ENCODE measurements at regions not wholly inside any gene's neighbourhood (a gene's known extent, or its start where the extent isn't known, plus 50 kb on each side); places are given as distances from the start of the nearest gene placed in this dataset.

GRCh38 chr11:26837154-26837553, 115.3 kb upstream of the SLC5A12 start:
- TF ChIP-seq, protein P1, sequence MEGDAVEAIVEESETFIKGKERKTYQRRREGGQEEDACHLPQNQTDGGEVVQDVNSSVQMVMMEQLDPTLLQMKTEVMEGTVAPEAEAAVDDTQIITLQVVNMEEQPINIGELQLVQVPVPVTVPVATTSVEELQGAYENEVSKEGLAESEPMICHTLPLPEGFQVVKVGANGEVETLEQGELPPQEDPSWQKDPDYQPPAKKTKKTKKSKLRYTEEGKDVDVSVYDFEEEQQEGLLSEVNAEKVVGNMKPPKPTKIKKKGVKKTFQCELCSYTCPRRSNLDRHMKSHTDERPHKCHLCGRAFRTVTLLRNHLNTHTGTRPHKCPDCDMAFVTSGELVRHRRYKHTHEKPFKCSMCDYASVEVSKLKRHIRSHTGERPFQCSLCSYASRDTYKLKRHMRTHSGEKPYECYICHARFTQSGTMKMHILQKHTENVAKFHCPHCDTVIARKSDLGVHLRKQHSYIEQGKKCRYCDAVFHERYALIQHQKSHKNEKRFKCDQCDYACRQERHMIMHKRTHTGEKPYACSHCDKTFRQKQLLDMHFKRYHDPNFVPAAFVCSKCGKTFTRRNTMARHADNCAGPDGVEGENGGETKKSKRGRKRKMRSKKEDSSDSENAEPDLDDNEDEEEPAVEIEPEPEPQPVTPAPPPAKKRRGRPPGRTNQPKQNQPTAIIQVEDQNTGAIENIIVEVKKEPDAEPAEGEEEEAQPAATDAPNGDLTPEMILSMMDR (conservative IDR thresholded peaks at IDR 0.05): no peak
- no peak for TF ChIP-seq ZFX (IDR thresholded peaks at IDR 0.05)
- H3K27ac ChIP-seq: no peak overlapping the region

- H3K27ac ChIP-seq: no peak overlapping the region
These were observed 118.2 kb upstream of the SLC5A12 start for GRCh38 chr11:26839911-26840698.

GRCh38 chr11:26841818-26842473, 120.1 kb upstream of the SLC5A12 start:
- TF ChIP-seq, protein P1 (conservative IDR thresholded peaks at IDR 0.05): no peak
- no peak for TF ChIP-seq ZFX (IDR thresholded peaks at IDR 0.05)
- no peak overlapping the region for H3K27ac ChIP-seq

More at GRCh38 chr11:26839911-26840698, 118.2 kb upstream of the SLC5A12 start:
- TF ChIP-seq, protein P1 (conservative IDR thresholded peaks at IDR 0.05): no peak
- TF ChIP-seq ZFX (IDR thresholded peaks at IDR 0.05): no peak

GRCh38 chr11:26842478-26843282, 120.8 kb upstream of the SLC5A12 start:
- no peak for TF ChIP-seq ZFX (IDR thresholded peaks at IDR 0.05)
- TF ChIP-seq, protein P1 (conservative IDR thresholded peaks at IDR 0.05): no peak
- no peak overlapping the region for H3K27ac ChIP-seq

- TF ChIP-seq, protein P1 (conservative IDR thresholded peaks at IDR 0.05): no peak
- TF ChIP-seq ZFX (IDR thresholded peaks at IDR 0.05): no peak
- no peak overlapping the region for H3K27ac ChIP-seq
These were observed 121.7 kb upstream of the SLC5A12 start for GRCh38 chr11:26843539-26843938.

DNA sequence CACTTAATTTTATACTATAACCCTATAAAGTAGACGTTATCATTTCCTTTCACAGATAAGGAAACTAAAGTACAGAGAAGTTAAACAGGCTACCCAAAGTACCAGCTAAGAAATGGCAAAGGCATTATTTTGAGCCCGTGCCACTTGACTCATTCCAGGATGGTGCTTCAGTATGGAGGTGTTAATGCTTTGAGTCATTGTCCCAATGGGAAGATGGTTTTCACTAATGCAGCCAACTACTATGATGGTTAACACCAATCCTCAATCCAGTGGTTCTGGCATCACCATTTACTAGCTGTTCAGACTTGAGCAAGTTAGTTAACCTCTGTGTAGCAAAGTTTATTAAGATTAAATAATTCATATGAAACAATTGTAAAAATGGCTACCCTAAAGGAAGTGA, 123.1 kb upstream of the SLC5A12 start:
- no peak for TF ChIP-seq ZFX (IDR thresholded peaks at IDR 0.05)
- TF ChIP-seq, protein P1 (conservative IDR thresholded peaks at IDR 0.05): no peak
- no peak overlapping the region for H3K27ac ChIP-seq
